GDM1 (cell line): ENCODE measurements at regions not wholly inside any gene's neighbourhood (a gene's known extent, or its start where the extent isn't known, plus 50 kb on each side); places are given as distances from the start of the nearest gene placed in this dataset.
"Not testable (repeated sequence)": the region's sequence is repeated elsewhere in the genome, so short reads cannot be mapped to it uniquely, and the experiment has no call there.

Source experiments
- DNase-seq: peaks from one replicate; lab custom pipeline; 2025; lab: John Stamatoyannopoulos, UW

GRCh38 chr2:16755442-16755841, 89.8 kb upstream of the CYRIA start:
- no peak for DNase-seq

GRCh38 chr2:16753025-16753424, 87.4 kb upstream of the CYRIA start:
- DNase-seq = not testable (repeated sequence)

GRCh38 chr2:16750925-16751214, 85.2 kb upstream of the CYRIA start:
- not testable (repeated sequence) for DNase-seq

DNA sequence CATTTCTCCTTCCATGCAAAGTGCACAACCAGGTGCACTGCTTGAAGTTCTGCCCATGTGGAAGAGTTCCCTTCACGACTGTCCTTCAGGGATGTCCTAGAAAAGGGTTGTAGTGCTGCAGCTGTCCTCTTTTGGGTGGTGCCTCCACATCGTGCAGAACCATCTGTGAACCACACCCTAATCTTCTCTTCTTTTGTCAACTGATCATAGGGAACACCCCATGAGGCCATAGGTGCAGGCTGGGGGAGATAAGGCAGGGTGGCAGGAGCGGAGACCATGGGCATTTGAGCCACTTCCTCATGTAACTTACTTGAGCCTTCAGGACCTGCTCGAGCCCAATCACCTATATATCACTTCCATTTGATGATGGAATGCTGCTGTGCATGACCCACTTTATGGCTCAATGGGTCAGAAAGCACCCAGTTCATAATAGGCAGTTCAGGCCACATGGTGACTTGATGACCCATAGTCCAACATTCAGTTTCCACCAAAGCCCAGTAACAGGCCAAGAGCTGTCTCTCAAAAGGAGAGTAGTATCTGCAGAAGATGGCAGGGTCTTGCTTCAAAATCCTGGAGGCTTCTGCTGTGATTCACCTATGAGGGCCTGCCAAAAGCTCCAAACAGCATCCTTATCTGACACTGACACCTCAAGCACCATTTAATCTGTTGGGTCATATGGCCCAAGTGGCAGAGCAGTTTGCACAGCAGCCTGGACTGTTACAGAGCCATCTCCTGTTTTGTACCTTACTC, 84.7 kb upstream of the CYRIA start:
- DNase-seq = no peak

DNA sequence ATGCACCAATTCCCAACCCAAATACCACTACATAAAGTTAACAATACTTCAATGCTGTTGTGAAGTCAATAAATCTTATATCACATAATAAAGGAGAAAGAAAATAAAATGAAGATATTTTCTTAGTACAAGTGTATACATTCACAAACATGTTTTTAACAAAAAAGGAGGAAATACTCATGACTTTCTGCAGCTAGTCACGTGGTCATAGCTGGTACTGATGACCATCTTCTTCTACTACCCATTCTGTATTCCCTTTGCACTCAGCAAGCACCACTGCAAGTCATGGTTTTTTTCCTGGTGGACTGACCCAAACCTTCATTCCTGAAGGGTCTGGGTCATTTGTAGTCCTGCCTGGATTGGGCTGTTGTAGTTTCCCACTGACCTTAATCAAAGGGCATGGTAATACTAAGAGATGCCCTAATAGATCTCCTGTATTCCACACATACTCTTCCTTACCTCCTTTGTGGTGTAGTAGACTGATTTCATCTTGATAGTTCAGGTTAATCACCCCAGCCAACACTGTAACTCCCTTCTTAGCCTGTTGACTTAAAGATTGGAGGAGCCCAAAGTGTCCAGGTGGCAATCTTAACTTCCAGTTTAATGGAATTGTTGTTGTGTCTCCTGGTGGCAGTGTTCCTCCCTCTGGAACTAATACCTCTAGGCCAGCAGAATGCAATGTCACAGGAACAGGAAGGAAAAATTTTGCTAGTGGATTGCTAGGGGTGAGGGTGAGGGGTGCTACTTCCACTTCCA, 83.1 kb upstream of the CYRIA start:
- not testable (repeated sequence) for DNase-seq

GRCh38 chr2:16747689-16748088, 82.1 kb upstream of the CYRIA start:
- no peak for DNase-seq

- DNase-seq = no peak
Measured at GRCh38 chr2:16747257-16747656, 81.6 kb upstream of the CYRIA start.

GRCh38 chr2:16746833-16747232, 81.2 kb upstream of the CYRIA start:
- DNase-seq = no peak

- no peak for DNase-seq
Measured at GRCh38 chr2:16746329-16746728, 80.7 kb upstream of the CYRIA start.

DNA sequence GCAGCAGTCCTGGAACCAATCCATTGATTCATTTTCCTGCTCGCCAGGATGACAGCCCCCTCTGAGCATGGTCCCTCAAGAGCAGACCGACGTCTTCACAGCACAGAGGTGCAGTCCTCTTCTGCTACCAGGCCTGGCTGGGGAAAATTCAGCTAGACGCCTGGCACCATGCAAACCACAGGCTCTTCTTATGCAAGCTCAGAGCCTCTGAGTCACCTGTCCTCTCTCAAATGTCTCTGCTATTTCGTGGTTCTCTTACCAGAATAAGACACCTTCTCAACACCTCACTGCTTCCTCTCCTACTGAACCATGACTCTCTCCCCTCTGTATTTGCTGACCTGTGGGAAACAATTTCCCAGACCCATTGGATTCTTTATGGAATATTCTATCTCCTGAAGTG, 79.8 kb upstream of the CYRIA start:
- no peak for DNase-seq

DNA sequence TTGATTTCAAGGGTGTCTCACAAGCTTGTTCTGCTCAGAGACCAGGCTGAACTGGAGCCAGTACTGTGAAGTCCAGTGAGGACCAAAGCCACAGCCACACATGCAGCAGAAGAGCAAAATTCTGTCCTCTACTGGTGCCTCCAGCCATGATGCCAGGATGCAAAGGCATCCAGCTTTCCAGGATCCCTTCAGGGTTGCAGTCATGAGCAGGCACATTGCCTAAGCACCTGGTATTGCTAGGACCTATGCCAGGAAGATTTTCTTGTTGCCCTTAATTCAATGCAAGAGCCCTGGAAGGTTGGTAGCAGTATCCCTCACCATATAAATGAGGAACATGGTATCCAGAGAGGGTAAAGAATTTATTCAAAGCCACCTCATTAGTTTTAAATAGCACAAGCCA, 78.9 kb upstream of the CYRIA start:
- DNase-seq = no peak

GRCh38 chr2:16742026-16742425, 76.4 kb upstream of the CYRIA start:
- no peak for DNase-seq

DNA sequence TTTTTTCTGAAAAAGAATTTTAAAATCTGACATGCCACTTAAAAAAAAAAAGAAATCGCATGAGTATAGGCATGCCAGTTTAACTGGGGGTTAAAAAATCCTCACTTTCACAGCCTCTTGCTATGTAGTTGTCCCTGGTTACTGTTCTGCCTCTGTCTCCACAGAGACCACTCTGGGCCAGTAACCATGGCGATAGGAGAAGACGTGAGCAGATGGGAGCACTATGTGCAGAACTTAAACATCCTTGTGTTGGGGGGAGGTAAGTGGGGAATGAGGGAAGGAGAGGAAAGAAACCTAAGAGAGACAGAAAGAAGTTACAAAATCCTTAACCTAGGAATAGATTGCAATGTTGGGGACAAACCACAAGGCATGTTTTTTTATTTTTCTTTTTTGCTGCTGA, 75.9 kb upstream of the CYRIA start:
- DNase-seq = no peak

DNA sequence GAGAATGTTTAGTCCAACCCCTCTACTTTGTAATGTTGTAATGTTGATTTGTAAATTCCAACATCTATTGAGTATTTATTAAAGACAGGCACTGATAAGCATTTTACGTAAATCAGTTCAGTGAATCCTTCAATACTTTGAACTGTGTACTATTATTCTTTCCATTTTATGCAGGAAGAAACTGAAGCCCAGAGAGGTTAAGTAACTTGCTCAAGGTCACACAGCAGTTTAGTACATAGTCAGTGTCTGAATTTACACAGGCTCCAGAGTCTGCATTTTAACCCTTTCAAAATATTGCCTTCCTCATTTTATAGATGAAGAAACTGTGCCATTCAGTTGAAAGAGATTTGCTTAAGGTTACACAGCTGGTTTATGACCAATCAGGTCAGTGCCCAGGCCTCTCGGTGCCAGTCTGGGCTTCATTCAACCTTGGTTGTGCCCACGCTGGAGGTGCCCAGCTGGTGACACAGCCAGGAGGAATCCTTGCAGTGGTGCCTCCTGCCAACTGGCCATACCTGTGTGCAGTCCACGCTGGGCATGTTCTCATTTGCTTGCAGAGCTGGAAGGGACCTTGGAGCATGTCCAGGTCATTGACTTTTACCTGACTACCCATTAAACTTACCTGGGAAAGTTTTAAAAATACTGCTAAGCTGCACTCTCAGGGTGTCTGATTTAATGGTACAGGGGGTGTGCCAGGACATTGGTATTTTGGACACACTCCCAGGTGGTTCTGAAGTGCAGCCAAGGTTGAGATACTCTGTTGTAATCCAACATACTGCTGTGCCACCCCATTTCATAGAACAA, 74.3 kb upstream of the CYRIA start:
- no peak for DNase-seq

DNA sequence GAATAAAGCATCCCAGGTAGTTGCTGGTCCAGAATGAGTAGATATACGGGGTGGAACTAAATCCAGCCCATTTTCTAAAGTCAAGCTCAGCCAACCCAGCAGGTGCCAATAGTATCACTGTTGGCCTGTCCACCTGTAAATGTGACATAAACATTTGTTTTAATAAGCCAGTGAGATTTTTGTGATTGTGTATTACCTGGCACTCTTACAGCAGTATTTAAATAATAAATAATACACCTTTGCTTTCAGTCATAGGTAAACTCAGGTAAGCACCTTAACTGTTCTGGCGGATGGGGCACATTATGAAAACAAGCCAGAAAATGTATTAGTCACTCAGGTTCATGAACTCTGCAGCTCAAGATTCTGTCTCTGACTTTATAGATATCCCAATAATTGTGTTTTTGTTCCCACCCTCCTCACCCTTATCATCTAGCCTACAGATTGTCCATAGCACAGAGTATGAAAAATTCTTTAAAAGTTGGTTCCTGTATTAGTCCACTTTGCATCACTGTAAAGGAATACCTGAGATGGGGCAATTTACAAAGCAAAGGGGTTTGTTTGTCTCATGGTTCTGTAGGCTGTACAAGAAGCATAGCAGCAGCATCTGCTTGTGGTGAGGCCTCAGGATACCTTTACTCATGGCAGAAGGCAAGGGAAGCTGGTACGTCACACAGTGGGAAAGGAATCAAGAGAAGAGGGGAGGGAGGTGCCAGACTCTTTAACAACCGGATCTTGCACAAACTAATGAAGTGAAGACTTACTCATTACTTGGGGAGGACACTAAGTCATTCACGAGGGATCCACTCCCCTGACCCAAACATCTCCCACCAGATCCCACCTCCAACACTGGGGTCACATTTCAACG, 73.0 kb upstream of the CYRIA start:
- no peak for DNase-seq

GRCh38 chr2:16737812-16738211, 72.2 kb upstream of the CYRIA start:
- DNase-seq = no peak

GRCh38 chr2:16736633-16737032, 71.0 kb upstream of the CYRIA start:
- no peak for DNase-seq

DNA sequence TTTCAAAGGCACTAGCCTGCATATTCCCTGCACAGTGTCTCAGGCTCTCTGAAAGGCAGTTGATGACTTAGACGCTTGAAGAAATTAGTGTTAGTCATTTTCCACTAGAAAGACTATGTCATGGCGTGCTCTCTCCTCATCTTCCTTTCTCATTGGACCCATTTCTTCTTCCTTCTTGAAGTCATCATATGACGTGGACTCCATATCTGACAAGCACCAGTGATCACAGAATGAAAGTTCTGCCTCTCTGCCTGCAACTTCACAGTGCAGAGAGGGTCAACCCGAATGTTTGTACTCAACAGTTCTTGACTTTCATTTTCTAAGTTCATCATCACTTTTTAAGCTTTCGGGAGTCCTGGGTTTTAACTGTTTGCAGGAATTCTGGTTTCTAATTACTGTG, 63.7 kb upstream of the CYRIA start:
- DNase-seq = no peak

DNA sequence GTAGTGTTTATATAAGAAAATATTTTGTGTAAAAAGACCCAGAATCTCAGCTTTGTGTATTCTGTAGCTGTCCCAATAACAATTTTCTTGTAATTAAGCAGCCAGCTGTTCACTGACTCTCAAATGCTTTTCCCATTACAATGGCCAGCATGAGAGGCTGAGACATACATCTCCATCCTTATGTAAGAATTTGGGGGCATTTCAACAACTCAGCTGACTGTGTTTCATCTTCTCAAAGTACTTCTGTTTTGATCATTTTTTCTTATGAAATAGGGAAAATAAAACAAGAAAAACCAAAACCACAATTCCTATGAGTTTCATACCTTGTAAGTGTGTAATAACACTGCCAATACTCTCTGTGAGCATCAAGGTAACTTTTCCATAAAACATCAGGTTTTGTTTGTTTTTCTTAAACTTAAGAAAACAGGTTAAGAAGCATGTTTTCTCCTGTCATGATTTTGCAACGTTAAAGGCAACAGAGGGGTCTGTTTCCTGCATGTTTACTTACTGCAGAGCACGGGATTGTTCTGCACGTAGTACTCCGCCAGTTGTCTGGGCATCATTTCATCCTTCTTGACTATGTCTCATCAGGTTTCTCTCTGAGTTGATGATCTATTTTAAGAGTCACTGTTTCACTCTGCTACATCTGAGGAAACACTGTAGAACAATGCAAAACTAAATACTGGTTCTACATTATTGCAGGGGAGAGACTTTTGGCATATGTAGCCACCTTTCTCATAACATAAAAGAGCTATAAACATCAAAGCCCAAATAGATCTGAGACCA, 62.9 kb upstream of the CYRIA start:
- DNase-seq = no peak

- DNase-seq = not testable (repeated sequence)
Measured at GRCh38 chr2:16727849-16728248, 62.2 kb upstream of the CYRIA start.

GRCh38 chr2:16727256-16727655, 61.6 kb upstream of the CYRIA start:
- DNase-seq = no peak
